Mesodermal cell (in vitro differentiated cells): ENCODE measurements at regions not wholly inside any gene's neighbourhood (a gene's known extent, or its start where the extent isn't known, plus 50 kb on each side); places are given as distances from the start of the nearest gene placed in this dataset.
A peak's percentile ranks its signal among the peaks of the same experiment; 100 is the strongest.

Source experiments
- H3K27ac ChIP-seq: 2 replicates; pipeline ENCODE4 v1.7.0; 2013; ENCODE audit warnings: mild to moderate bottlenecking, low read depth, low read length, moderate library complexity; ENCODE audit not compliant: severe bottlenecking
- H3K36me3 ChIP-seq: 2 replicates; pipeline ENCODE4 v1.7.1; 2013; ENCODE audit warnings: mild to moderate bottlenecking, low read length, moderate library complexity; ENCODE audit not compliant: control insufficient read depth, insufficient read depth
- H3K4me1 ChIP-seq: one replicate; pipeline ENCODE4 v1.7.1; 2013; ENCODE audit warnings: mild to moderate bottlenecking, low read length; ENCODE audit not compliant: insufficient read depth, control insufficient read depth, poor library complexity, severe bottlenecking
- H3K4me3 ChIP-seq: 2 replicates; pipeline ENCODE4 v1.7.0; 2013; ENCODE audit warnings: low read length, control low read depth, mild to moderate bottlenecking; ENCODE audit not compliant: insufficient read depth, poor library complexity, severe bottlenecking; ENCODE audit errors: extremely low read depth
- H3K9me3 ChIP-seq: 2 replicates; pipeline ENCODE4 v1.7.1; 2013; ENCODE audit warnings: mild to moderate bottlenecking, low read length, moderate library complexity; ENCODE audit not compliant: control insufficient read depth
- WGBS, 2 experiments: methylation state at CpG; one replicate each; pipeline ENCODE4 v1.1.5; 2013; ENCODE audit warnings: missing lambda C conversion rate in 2 of 2; ENCODE audit not compliant: insufficient coverage in 2 of 2; 5-methylcytosine and 5-hydroxymethylcytosine counted together

GRCh38 chr11:23956586-23956985, 540.3 kb upstream of the LUZP2 start:
- Histone ChIP-seq H3K4me1 (no peaks in the 10 kb centered on the region), H3K9me3 (no peaks in the 10 kb centered on the region), H3K4me3 (no peak overlapping the region), H3K27ac (no peak overlapping the region), H3K36me3 (no peaks in the 10 kb centered on the region)
- 83 to 96% methylated on average over 2 of the region's 3 CpGs for WGBS, 2 experiments

GRCh38 chr11:23957314-23957713, 539.5 kb upstream of the LUZP2 start:
- Histone ChIP-seq H3K9me3 (no peaks in the 10 kb centered on the region), H3K4me3 (no peak overlapping the region), H3K27ac (no peak overlapping the region), H3K4me1 (no peaks in the 10 kb centered on the region), H3K36me3 (no peaks in the 10 kb centered on the region)
- WGBS, 2 experiments: 79 to 93% methylated on average over 2 to 3 of the region's 4 CpGs

GRCh38 chr11:23959462-23959861, 537.4 kb upstream of the LUZP2 start:
- Histone ChIP-seq H3K27ac (no peak overlapping the region), H3K4me1 (no peaks in the 10 kb centered on the region), H3K4me3 (no peak overlapping the region), H3K36me3 (no peaks in the 10 kb centered on the region), H3K9me3 (no peaks in the 10 kb centered on the region)
- no CpG with 5 or more reads among the region's 3 CpGs for WGBS, 2 experiments

GRCh38 chr11:23961503-23962338, 535.1 kb upstream of the LUZP2 start:
- no peak overlapping the region for H3K4me3 ChIP-seq
- no peak overlapping the region for H3K27ac ChIP-seq
- H3K4me1 ChIP-seq: no peaks in the 10 kb centered on the region
- 90 to 91% methylated on average over 15 to 18 of the region's 20 CpGs for whole genome bisulfite sequencing, 2 experiments
- no peaks in the 10 kb centered on the region for H3K36me3 ChIP-seq
- no peaks in the 10 kb centered on the region for H3K9me3 ChIP-seq

GRCh38 chr11:23973244-23973643, 523.6 kb upstream of the LUZP2 start:
- H3K4me3 ChIP-seq: no peak overlapping the region
- H3K4me1 ChIP-seq: no peaks in the 10 kb centered on the region
- H3K36me3 ChIP-seq: no peaks in the 10 kb centered on the region
- H3K9me3 ChIP-seq: no peaks in the 10 kb centered on the region
- no CpG with 5 or more reads among the region's 2 CpGs for WGBS, 2 experiments
- H3K27ac ChIP-seq: no peak overlapping the region

- H3K27ac ChIP-seq: no peak overlapping the region
These were observed 522.8 kb upstream of the LUZP2 start for GRCh38 chr11:23974051-23974450.

GRCh38 chr11:23974601-23975000, 522.3 kb upstream of the LUZP2 start:
- H3K36me3 ChIP-seq: no peaks in the 10 kb centered on the region
- no peak overlapping the region for H3K4me3 ChIP-seq
- no peaks in the 10 kb centered on the region for H3K4me1 ChIP-seq
- H3K27ac ChIP-seq: no peak overlapping the region
- no peaks in the 10 kb centered on the region for H3K9me3 ChIP-seq

More at GRCh38 chr11:23974051-23974450, 522.8 kb upstream of the LUZP2 start:
- H3K4me1 ChIP-seq: no peaks in the 10 kb centered on the region
- H3K4me3 ChIP-seq: no peak overlapping the region
- H3K36me3 ChIP-seq: no peaks in the 10 kb centered on the region
- WGBS, 2 experiments: 74% methylated on average over 2 of the region's 3 CpGs; no CpG with 5 or more reads in 1 of the 2 experiments
- no peaks in the 10 kb centered on the region for H3K9me3 ChIP-seq

- H3K4me3 ChIP-seq: no peak overlapping the region
- H3K4me1 ChIP-seq: no peaks in the 10 kb centered on the region
- H3K9me3 ChIP-seq: no peaks in the 10 kb centered on the region
- no peak overlapping the region for H3K27ac ChIP-seq
- 86 to 100% methylated on average over 1 of the region's 1 CpG for WGBS, 2 experiments
- H3K36me3 ChIP-seq: no peaks in the 10 kb centered on the region
These were observed 520.4 kb upstream of the LUZP2 start for GRCh38 chr11:23976426-23976825.

GRCh38 chr11:23976841-23977271, 520.0 kb upstream of the LUZP2 start:
- Histone ChIP-seq H3K4me1 (no peaks in the 10 kb centered on the region), H3K27ac (no peak overlapping the region), H3K36me3 (no peaks in the 10 kb centered on the region), H3K4me3 (no peak overlapping the region), H3K9me3 (no peaks in the 10 kb centered on the region)

GRCh38 chr11:23988381-23989006, 508.4 kb upstream of the LUZP2 start:
- WGBS, 2 experiments: no CpG with 5 or more reads among the region's 1 CpG
- H3K36me3 ChIP-seq: no peaks in the 10 kb centered on the region
- peaks cover 5% of the 10 kb centered on the region for H3K4me1 ChIP-seq
- H3K27ac ChIP-seq: peak overlapping the region; percentile 11
- H3K4me3 ChIP-seq: no peak overlapping the region
- H3K9me3 ChIP-seq: no peaks in the 10 kb centered on the region
